Sigmoid colon (tissue), 3 donors: ENCODE measurements at regions not wholly inside any gene's neighbourhood (a gene's known extent, or its start where the extent isn't known, plus 50 kb on each side); places are given as distances from the start of the nearest gene placed in this dataset.
"Not testable (repeated sequence)": the region's sequence is repeated elsewhere in the genome, so short reads cannot be mapped to it uniquely, and the experiment has no call there.

Source experiments
- CTCF ChIP-seq, 4 experiments: fragments of 450-650 bp in 3 of 4; fragments of 200-600 bp in 1 of 4; IDR thresholded peaks; one replicate each; pipeline ENCODE4 v1.5.1; 2016 to 2019; ENCODE audit warnings: antibody characterized with exemption in 4 of 4, mild to moderate bottlenecking in 3 of 4, moderate library complexity in 2 of 4
- POLR2A ChIP-seq, 2 donors: fragments of 450-650 bp; IDR thresholded peaks; one replicate each; pipeline ENCODE4 v1.6.1; 2016; ENCODE audit warnings: antibody characterized with exemption in 2 of 2, mild to moderate bottlenecking in 2 of 2, moderate library complexity in 2 of 2

- not testable (repeated sequence) for TF ChIP-seq POLR2A, CTCF (IDR thresholded peaks at IDR 0.05)
Measured at GRCh38 chr1:858649-859041, 65.1 kb upstream of the SAMD11 start.
